Astrocyte (in vitro differentiated cells and primary cell): ENCODE measurements at regions not wholly inside any gene's neighbourhood (a gene's known extent, or its start where the extent isn't known, plus 50 kb on each side); places are given as distances from the start of the nearest gene placed in this dataset.
"Not testable (repeated sequence)": the region's sequence is repeated elsewhere in the genome, so short reads cannot be mapped to it uniquely, and the experiment has no call there.

ENCODE experiments used
- CTCF ChIP-seq: IDR thresholded peaks from 2 replicates; pipeline ENCODE4 v1.5.1; 2011; ENCODE audit warnings: low read depth, mild to moderate bottlenecking, inconsistent platforms, low read length, moderate library complexity; ENCODE audit not compliant: insufficient read depth
- EZH2 ChIP-seq: IDR thresholded peaks from 2 replicates; pipeline ENCODE4 v1.6.1; 2012; ENCODE audit warnings: mild to moderate bottlenecking, low read length, inconsistent platforms; ENCODE audit not compliant: insufficient read depth

GRCh38 chr15:22174088-22174487 lies 93.8 kb downstream of the OR4M2 start:
- TF ChIP-seq CTCF, EZH2: not testable (repeated sequence)
